ENCODE measurements at regions not wholly inside any gene's neighbourhood (a gene's known extent, or its start where the extent isn't known, plus 50 kb on each side); places are given as distances from the start of the nearest gene placed in this dataset.

DNA sequence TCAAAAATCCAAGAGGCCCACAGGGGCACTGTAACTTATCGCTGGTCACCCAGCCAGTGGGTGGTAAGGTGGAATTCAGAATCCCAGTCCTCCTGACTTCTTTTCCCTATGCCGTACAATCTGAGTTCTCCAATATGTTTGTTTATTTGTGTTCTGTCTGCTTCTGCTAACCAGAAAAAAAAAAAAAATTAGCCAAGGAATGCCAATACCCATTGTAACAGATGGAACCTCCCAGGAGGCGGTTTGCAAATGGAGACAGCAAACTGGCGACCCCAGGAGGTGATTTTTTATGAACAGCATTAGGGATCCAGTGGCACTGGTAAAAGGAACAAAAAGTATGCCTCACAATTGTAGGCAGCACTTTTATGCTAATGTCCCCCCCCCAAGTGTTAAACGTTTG, 189.0 kb upstream of the FGGY start:
- Mint-ChIP-seq H3K27ac (no peak overlapping the region), H3K36me3 (ENCODE audit: low read depth) (no peaks in the 10 kb centered on the region), H3K9me3 (no peaks in the 10 kb centered on the region), H3K27me3 (no peaks in the 10 kb centered on the region), H3K4me3 (no peak overlapping the region), H3K4me1 (ENCODE audit: low read depth) (no peaks in the 10 kb centered on the region)
- intact Hi-C loops (cut with micrococcal nuclease) = no loop called here

DNA sequence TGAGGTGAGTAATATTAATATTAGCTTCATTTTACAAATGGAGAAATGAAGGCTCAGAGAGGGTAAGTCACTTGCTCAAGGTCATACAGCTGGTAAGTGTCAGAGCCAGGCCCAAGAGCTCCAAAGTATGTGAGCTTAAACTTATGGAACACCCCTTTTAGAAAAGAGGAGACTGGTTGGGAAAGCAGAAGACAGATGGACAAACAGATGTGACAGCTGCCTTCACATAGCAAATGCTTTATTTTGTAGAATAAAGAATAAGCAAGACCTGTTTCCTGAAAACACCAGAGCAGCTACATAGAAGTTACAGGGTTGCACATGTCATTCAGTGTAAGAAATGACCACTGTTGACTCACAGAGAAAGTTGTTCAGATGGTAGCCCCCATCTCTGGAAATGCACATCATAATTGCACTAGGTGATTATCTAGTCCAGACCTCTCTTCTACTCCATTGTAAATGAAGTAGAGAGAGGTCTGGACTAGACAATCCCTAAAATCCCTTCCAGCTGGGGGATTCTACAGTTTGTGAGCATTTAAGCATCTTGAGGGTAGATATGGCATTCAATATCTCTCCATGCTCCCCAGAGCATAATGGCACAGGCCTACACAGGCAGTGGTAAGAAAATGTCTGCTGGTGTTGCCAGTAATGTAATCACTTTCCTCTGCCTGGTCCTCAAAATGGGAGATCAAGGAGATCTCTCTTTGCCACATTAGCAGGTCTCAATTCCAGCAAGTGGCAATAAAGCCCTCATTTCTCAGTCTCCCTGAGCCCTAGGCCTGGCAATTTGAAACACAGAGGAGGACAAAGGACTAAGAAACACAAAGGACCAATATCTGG, 188.2 kb upstream of the FGGY start:
- H3K36me3 Mint-ChIP-seq (ENCODE audit: low read depth) = no peaks in the 10 kb centered on the region
- H3K4me3 Mint-ChIP-seq = no peak overlapping the region
- no peaks in the 10 kb centered on the region for H3K27me3 Mint-ChIP-seq
- H3K27ac Mint-ChIP-seq = no peak overlapping the region
- intact Hi-C loops (cut with micrococcal nuclease) = no loop called here
- no peaks in the 10 kb centered on the region for H3K4me1 Mint-ChIP-seq (ENCODE audit: low read depth)
- no peaks in the 10 kb centered on the region for H3K9me3 Mint-ChIP-seq

DNA sequence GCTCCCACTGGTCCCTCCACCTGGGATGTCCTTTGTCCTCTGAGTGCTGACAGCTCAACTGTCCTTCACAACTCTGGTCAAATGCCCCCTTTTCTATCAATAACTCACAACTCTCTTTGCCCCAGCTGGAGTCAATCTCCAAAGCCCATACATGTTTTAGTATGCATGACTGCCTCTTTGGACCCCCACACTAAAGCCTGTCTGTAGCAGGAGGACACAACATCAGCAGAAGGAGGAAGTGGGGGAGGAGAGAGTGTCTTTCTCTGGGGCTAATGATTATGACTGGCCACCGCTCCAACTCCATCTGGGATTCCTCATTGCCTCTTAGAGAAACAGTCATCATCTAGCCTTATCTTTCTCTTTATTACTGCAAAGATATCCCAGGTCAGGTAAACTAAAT, 186.6 kb upstream of the FGGY start:
- H3K27ac Mint-ChIP-seq = no peak overlapping the region
- no peaks in the 10 kb centered on the region for H3K4me1 Mint-ChIP-seq (ENCODE audit: low read depth)
- intact Hi-C loops (cut with micrococcal nuclease) = no loop called here
- H3K4me3 Mint-ChIP-seq = no peak overlapping the region
- H3K27me3 Mint-ChIP-seq = no peaks in the 10 kb centered on the region
- H3K9me3 Mint-ChIP-seq = no peaks in the 10 kb centered on the region
- no peaks in the 10 kb centered on the region for H3K36me3 Mint-ChIP-seq (ENCODE audit: low read depth)

DNA sequence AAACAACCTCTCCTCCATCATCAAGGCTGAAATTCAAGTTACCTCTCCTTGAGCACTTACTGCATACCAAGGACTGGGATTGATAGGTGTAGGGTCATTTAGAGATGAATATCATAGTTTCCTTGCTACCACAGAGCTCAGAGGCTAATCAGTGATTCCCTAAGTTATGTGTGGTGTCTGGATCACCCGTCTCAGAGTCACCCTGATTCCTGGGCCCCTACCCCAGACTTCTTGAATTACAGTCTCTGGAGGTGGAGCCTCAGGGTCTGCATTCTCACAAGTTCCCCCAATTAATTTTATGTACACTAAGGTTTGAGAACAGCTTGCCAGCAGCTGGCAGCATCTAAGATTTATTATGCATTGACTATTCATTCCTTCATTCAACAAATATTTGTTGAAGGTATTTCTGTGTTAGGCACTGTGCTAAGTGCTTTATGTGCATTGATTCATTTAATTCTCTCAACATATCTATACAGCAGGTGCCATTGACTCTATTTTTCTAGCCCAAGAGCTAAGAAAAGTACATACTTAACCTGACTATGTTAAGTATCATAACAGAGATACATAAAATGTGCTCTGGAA, 182.9 kb upstream of the FGGY start:
- Mint-ChIP-seq H3K4me1 (ENCODE audit: low read depth) (no peaks in the 10 kb centered on the region), H3K27me3 (peaks cover 6% of the 10 kb centered on the region), H3K4me3 (no peak overlapping the region), H3K9me3 (no peaks in the 10 kb centered on the region), H3K27ac (no peak overlapping the region), H3K36me3 (ENCODE audit: low read depth) (no peaks in the 10 kb centered on the region)
- intact Hi-C loops (cut with micrococcal nuclease) = no loop called here

DNA sequence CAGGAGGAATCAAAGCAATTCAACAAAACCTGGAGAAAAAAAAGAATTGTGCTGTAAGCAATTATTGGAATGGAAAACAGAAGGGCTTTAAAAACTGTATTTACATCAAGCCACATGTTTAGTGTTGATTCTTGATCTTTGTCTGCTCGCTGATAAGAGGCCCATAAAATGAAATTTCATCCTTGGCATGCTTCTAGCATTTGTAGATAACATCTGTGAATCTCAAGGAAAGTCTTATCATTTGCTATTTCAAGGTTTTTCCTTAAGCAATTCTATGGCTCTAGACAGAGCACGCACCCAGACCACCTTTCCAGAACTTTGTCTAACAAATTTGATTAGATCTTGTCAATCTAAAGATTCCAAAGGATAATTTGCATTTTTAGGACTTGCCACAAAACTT, 181.0 kb upstream of the FGGY start:
- no peak overlapping the region for H3K27ac Mint-ChIP-seq

DNA sequence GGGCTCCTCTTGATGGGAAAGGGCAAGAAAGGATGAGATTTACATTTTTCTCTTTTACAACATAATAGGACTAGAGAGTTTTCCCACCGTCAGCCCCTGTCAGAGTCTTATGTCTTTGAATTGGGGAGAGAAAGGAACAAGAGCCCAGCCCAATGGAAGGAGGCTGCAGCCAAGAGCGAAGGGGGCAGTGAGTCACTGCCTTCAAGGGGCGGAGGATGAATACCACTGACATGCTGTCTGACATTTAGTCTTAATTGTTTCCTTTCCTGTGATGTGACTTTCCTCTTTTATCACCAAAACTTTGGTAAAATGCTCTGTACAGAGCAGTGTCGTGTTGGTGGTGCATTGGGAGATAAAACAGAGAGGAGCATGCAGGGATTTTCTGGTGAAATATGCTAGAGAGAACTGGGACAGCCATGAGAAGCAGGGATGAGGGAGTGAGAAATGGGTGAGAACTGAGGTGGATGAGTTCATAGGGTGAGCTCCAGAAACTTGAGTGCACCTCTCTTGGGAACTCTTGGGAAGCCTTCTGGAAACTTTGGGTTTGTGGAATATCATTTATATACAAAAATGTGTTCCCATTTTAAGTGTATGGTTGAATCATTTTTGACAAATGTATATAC, 179.9 kb upstream of the FGGY start:
- no peak overlapping the region for H3K4me3 Mint-ChIP-seq
- no peak overlapping the region for H3K27ac Mint-ChIP-seq
- intact Hi-C loops (cut with micrococcal nuclease) = no loop called here
- H3K36me3 Mint-ChIP-seq (ENCODE audit: low read depth) = no peaks in the 10 kb centered on the region
- no peaks in the 10 kb centered on the region for H3K4me1 Mint-ChIP-seq (ENCODE audit: low read depth)
- no peaks in the 10 kb centered on the region for H3K9me3 Mint-ChIP-seq
- peaks cover 6% of the 10 kb centered on the region for H3K27me3 Mint-ChIP-seq

More for the DNA sequence above, 181.0 kb upstream of the FGGY start:
- no peaks in the 10 kb centered on the region for H3K9me3 Mint-ChIP-seq
- H3K4me3 Mint-ChIP-seq = no peak overlapping the region
- no peaks in the 10 kb centered on the region for H3K4me1 Mint-ChIP-seq (ENCODE audit: low read depth)
- intact Hi-C loops (cut with micrococcal nuclease) = no loop called here
- peaks cover 6% of the 10 kb centered on the region for H3K27me3 Mint-ChIP-seq
- H3K36me3 Mint-ChIP-seq (ENCODE audit: low read depth) = no peaks in the 10 kb centered on the region

DNA sequence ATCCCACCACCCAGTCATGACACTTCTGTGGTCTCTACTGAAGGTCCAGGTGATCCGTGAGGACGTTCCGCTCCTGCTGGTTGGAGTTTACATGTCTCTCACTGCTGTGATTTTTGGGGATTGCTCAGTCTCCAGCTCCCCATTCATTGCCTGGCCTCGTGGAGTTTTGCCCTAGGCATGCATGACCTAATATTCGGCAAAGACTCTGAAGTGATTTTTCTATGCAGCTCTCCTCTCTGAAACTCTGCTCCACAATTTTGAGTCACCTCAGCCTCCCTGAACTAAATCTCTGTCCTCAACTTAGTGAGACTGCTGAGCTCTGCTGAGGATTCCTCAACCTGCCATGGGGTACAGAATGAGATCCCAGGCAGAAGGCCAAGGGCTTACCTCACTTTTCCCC, 174.4 kb upstream of the FGGY start:
- H3K4me3 Mint-ChIP-seq = no peak overlapping the region
- H3K27me3 Mint-ChIP-seq = peaks cover 5% of the 10 kb centered on the region
- H3K9me3 Mint-ChIP-seq = no peaks in the 10 kb centered on the region
- intact Hi-C loops (cut with micrococcal nuclease) = no loop called here
- no peak overlapping the region for H3K27ac Mint-ChIP-seq
- H3K36me3 Mint-ChIP-seq (ENCODE audit: low read depth) = no peaks in the 10 kb centered on the region
- H3K4me1 Mint-ChIP-seq (ENCODE audit: low read depth) = no peaks in the 10 kb centered on the region

DNA sequence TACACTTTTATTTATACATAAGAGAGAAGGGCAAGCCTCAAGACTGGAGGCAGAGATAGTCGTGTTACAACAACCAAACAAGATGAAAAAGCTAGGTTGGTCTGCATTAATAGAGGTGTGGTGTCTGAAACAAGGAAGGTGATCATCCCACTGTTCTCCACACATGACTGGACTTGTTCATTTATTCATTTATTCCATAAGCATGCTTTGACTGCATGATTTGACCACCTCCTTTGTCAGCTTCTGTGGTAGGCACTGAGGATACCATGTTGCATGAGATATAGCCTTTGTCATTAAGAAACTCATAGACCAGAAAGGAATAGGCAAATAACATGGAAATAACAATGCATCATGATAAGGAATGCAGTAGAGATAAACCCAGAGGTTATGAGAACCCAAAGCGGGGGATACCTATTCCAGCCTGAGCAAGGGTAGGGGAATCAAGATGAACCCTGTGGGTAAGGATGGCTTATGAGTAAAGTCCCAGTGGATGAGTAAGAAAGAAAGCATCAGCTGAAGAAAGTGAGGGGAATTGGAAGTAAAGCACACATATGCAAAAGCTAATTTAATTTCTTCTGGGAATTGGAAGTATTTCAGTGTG, 173.7 kb upstream of the FGGY start:
- intact Hi-C loops (cut with micrococcal nuclease) = no loop called here
- peaks cover 4% of the 10 kb centered on the region for H3K27me3 Mint-ChIP-seq
- H3K36me3 Mint-ChIP-seq (ENCODE audit: low read depth) = no peaks in the 10 kb centered on the region
- H3K4me1 Mint-ChIP-seq (ENCODE audit: low read depth) = no peaks in the 10 kb centered on the region
- no peak overlapping the region for H3K27ac Mint-ChIP-seq
- H3K4me3 Mint-ChIP-seq = no peak overlapping the region
- H3K9me3 Mint-ChIP-seq = no peaks in the 10 kb centered on the region

DNA sequence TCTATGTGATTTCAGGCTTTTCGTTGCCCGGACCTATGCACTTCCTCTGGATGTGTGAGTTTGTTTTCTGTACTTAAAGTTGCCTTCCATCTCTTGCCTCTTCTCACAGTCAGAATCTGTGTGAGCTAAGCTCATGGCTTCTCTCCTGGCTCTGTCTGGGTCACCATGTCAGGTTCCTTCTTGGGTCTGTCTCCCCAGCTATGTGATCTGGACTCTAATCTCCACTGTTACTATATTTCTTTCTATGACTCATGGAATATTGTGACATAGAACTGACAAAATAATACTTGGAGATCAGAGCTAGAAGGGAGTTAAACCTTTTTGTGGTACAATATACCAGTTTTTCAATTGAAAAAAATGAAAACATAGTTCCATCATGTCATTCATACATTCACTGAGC, 172.7 kb upstream of the FGGY start:
- Mint-ChIP-seq H3K4me3 (no peak overlapping the region), H3K9me3 (peaks cover under 1% of the 10 kb centered on the region), H3K36me3 (ENCODE audit: low read depth) (no peaks in the 10 kb centered on the region), H3K27me3 (peaks cover 4% of the 10 kb centered on the region), H3K4me1 (ENCODE audit: low read depth) (no peaks in the 10 kb centered on the region), H3K27ac (no peak overlapping the region)
- intact Hi-C loops (cut with micrococcal nuclease) = no loop called here

DNA sequence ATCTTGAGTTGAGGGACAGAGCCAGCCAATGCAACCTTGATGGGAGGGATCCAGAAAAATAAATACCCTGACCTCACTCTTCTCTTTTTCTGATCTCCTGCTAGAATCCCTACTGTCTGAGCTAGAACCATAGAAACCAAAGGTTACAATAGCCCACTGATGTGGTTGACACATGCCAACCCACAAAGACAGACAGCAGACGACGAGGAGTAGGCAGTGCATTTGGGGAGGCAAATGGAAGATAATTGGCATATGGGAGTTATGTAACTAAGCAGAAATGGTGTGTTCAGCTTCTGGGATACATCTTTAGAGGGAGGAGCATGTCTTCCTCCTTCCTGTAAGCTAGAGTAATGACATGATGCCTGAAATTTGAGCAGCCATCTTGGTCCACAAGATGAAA, 171.7 kb upstream of the FGGY start:
- Mint-ChIP-seq H3K4me1 (ENCODE audit: low read depth) (no peaks in the 10 kb centered on the region), H3K27me3 (peaks cover 4% of the 10 kb centered on the region), H3K36me3 (ENCODE audit: low read depth) (no peaks in the 10 kb centered on the region), H3K9me3 (peaks cover 7% of the 10 kb centered on the region), H3K4me3 (no peak overlapping the region), H3K27ac (no peak overlapping the region)
- intact Hi-C loops (cut with micrococcal nuclease) = no loop called here

DNA sequence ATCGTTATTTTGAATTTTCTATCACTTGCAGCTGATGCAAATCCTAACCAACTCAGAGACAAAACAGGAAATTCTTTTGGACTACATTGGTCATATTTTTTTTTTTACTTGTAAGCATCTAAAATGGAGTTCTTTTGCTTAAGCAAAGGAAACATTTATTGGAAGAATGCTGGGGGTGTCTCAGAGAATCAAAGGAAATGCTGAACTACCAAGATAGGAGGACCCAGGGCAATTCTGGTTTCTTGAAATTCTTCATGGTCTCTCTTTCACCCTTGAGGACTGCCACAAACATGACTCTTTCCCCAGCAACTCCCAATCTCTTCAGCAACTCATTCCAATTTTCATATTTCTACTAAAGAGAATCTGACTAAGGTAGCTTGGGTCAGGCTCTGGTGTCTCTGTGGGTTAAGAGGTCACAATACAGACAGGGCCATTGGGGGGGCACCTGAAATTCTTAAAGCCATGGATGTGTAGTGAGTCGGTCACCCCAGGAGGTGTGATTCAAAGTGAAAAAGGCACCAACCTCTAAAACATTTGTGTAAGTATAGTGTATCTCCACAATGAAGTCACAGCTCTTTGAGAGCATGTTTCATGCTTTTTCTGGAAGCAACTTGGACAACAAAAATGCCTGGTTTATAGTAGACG, 171.1 kb upstream of the FGGY start:
- H3K9me3 Mint-ChIP-seq = peaks cover 7% of the 10 kb centered on the region
- intact Hi-C loops (cut with micrococcal nuclease) = no loop called here
- no peaks in the 10 kb centered on the region for H3K36me3 Mint-ChIP-seq (ENCODE audit: low read depth)
- H3K27me3 Mint-ChIP-seq = peaks cover 4% of the 10 kb centered on the region
- no peak overlapping the region for H3K4me3 Mint-ChIP-seq
- no peak overlapping the region for H3K27ac Mint-ChIP-seq
- H3K4me1 Mint-ChIP-seq (ENCODE audit: low read depth) = no peaks in the 10 kb centered on the region

DNA sequence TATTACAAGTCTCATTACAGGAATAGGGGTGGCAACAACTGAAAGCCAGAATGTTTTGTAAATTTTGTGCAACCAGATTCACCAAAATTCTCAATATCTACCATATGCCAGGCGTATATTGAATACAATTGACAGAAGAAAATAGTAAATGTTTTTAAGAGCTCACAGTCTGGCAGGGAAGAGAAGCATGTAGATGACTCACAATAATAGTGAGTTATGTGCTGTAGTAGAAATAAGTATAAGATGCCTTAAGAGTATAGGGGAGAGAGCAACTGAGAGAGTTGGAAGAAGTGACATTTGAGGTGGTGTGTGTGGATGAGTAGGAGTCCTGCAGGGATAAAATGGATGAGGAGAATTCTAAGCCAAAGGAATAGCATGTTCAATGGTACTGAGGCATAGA, 170.5 kb upstream of the FGGY start:
- no peak overlapping the region for H3K4me3 Mint-ChIP-seq
- H3K27me3 Mint-ChIP-seq = peaks cover 4% of the 10 kb centered on the region
- no peaks in the 10 kb centered on the region for H3K4me1 Mint-ChIP-seq (ENCODE audit: low read depth)
- H3K9me3 Mint-ChIP-seq = peaks cover 7% of the 10 kb centered on the region
- intact Hi-C loops (cut with micrococcal nuclease) = no loop called here
- H3K27ac Mint-ChIP-seq = no peak overlapping the region
- no peaks in the 10 kb centered on the region for H3K36me3 Mint-ChIP-seq (ENCODE audit: low read depth)

- peaks cover 4% of the 10 kb centered on the region for H3K27me3 Mint-ChIP-seq
- intact Hi-C loops (cut with micrococcal nuclease) = no loop called here
- no peak overlapping the region for H3K27ac Mint-ChIP-seq
- no peak overlapping the region for H3K4me3 Mint-ChIP-seq
- H3K4me1 Mint-ChIP-seq (ENCODE audit: low read depth) = no peaks in the 10 kb centered on the region
- peaks cover 7% of the 10 kb centered on the region for H3K9me3 Mint-ChIP-seq
- no peaks in the 10 kb centered on the region for H3K36me3 Mint-ChIP-seq (ENCODE audit: low read depth)
Measured at GRCh38 chr1:59128239-59128736, 168.6 kb upstream of the FGGY start.

- Mint-ChIP-seq H3K36me3 (ENCODE audit: low read depth) (no peaks in the 10 kb centered on the region), H3K9me3 (peaks cover 7% of the 10 kb centered on the region), H3K27me3 (peaks cover 4% of the 10 kb centered on the region), H3K27ac (no peak overlapping the region), H3K4me1 (ENCODE audit: low read depth) (no peaks in the 10 kb centered on the region), H3K4me3 (no peak overlapping the region)
- intact Hi-C loops (cut with micrococcal nuclease) = no loop called here
Measured at GRCh38 chr1:59128784-59129227, 168.1 kb upstream of the FGGY start.

All from dendritic cell treated with granulocyte-macrophage colony-stimulating factor and Interleukin-4, amounts not matched to agents 40 ng/mL and 50 ng/mL, for 4 days (primary cell).